ENCODE measurements at regions not wholly inside any gene's neighbourhood (a gene's known extent, or its start where the extent isn't known, plus 50 kb on each side); places are given as distances from the start of the nearest gene placed in this dataset.

DNA sequence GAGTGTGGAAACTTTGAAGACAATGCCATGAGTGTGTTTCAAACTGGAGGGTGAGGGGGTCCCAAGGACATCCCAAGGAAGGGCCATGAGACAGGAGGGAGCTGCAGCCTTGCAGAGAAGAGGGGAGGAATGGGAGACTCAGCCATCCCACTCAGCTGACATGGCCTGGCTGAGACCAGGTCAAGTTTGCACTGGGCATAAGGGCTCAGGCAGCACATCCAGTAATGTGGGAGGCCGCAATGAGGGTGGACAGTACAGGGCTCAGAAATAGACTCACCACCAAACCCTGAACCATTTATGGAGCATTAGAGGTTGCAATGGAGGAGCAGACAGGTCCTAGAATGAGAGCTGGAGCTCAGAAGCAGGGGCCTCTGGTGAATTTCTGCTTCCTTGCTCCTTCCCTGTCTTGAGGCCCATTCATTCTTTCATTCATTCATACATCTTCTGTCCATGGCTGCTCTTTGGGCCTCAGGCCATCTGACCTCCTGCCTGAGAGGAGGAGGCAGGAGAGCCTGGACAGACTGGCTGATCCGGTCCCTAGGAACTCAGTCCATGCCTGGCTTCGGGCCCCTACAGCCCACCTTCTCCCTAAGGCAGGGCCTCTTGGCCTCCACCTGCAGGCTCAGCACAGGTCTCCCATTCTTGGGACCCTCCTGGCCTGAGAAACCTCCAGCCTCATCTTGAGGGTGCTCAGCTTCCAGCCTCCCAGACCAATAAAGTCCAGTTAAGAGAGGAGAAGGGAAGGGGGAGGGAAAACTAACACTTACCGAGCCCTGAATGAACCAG is 70.5 kb upstream of the CDH5 start:
- peaks cover 16 to 32% (median 32%) of the 10 kb centered on the region in 3 donors for H3K27me3 Mint-ChIP-seq
- peaks cover 0 to 3% (median 0%) of the 10 kb centered on the region in 3 donors for H3K4me1 Mint-ChIP-seq
- no peaks in the 10 kb centered on the region for H3K36me3 Mint-ChIP-seq
- peaks cover 2 to 9% (median 6%) of the 10 kb centered on the region in 7 donors for H3K9me3 Mint-ChIP-seq
- ATAC-seq (ENCODE audit: low read depth in 2 of 2) (no peak), DNase-seq (no peak)
- H3K4me3 Mint-ChIP-seq: no peak overlapping the region
- no peak overlapping the region for H3K27ac Mint-ChIP-seq

DNA sequence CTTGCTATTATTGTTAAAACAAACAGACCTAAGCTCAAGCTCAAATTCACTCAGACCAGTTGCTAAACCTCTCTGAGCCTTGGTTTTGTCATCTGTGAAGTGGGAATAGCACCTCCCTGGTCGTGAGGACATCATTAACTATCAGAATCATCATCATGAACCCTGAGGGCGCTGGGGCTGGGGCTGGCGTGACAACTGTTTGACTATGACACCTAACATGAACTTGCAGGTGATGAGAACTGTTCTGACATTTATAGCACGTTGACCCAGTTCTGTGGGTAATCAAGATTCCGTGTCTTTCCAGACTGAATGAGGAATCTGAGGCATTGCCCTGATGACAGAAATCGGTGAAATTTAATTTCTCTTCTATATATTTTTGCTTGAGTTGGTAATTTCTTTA is 71.3 kb upstream of the CDH5 start:
- peaks cover 0 to 9% (median 3%) of the 10 kb centered on the region in 7 donors for H3K9me3 Mint-ChIP-seq
- H3K27ac Mint-ChIP-seq: no peak overlapping the region
- H3K27me3 Mint-ChIP-seq: peaks cover 16 to 27% (median 26%) of the 10 kb centered on the region in 3 donors
- H3K4me3 Mint-ChIP-seq: no peak overlapping the region
- H3K4me1 Mint-ChIP-seq: peaks cover 0 to 3% (median 0%) of the 10 kb centered on the region in 3 donors
- ATAC-seq (ENCODE audit: low read depth in 2 of 2) (no peak), DNase-seq (no peak)
- H3K36me3 Mint-ChIP-seq: no peaks in the 10 kb centered on the region

DNA sequence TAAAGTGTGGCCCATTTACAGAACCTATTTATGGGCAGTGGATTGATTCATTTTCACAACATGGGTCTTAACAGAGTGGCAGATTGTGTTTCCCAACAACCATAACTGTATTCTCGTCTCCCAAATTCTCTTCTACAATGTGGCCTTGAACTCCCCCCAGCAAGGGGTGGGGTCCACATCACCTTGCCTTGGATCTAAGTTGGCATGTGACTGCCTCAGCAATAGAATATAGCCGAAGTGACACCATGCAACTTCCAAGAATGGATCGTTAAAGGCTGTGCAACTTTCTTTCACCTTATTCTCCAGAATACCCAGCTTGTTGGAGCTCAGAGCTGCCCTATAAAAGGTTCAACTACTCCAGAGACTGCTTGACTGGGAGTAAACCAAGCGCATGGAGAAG is 72.0 kb upstream of the CDH5 start:
- Mint-ChIP-seq H3K36me3 (no peaks in the 10 kb centered on the region), H3K9me3 (peaks cover 0 to 9% (median 2%) of the 10 kb centered on the region in 7 donors), H3K27ac (no peak overlapping the region), H3K4me3 (no peak overlapping the region), H3K4me1 (peaks cover 0 to under 1% (median 0%) of the 10 kb centered on the region in 3 donors), H3K27me3 (peaks cover 16 to 26% (median 24%) of the 10 kb centered on the region in 3 donors)
- ATAC-seq (ENCODE audit: low read depth in 2 of 2): no peak
- DNase-seq: no peak

DNA sequence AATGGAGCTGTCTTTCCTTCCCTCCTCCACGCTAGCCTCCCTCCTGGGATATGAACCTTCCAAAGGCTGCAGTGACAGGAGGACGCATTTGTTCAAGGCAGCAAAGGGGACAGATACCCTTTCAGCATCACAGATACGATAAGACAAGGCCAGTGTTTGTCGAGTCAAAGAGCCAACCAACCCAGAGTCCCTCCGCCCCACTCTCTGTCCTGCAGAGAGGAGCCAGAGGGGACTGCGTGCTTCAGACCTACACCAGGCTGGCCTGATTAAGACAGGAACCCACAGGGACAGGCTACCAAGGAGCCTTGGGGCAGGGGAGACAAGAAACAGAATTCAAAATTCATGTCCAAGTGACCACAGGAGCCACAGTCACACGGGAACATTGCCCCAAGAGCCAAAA is 72.6 kb upstream of the CDH5 start:
- peaks cover 0 to 6% (median under 1%) of the 10 kb centered on the region in 7 donors for H3K9me3 Mint-ChIP-seq
- no peaks in the 10 kb centered on the region for H3K4me1 Mint-ChIP-seq
- no peak overlapping the region for H3K27ac Mint-ChIP-seq
- no peaks in the 10 kb centered on the region for H3K36me3 Mint-ChIP-seq
- ATAC-seq (ENCODE audit: low read depth in 2 of 2) (no peak), DNase-seq (no peak)
- peaks cover 10 to 26% (median 24%) of the 10 kb centered on the region in 3 donors for H3K27me3 Mint-ChIP-seq
- H3K4me3 Mint-ChIP-seq: no peak overlapping the region

DNA sequence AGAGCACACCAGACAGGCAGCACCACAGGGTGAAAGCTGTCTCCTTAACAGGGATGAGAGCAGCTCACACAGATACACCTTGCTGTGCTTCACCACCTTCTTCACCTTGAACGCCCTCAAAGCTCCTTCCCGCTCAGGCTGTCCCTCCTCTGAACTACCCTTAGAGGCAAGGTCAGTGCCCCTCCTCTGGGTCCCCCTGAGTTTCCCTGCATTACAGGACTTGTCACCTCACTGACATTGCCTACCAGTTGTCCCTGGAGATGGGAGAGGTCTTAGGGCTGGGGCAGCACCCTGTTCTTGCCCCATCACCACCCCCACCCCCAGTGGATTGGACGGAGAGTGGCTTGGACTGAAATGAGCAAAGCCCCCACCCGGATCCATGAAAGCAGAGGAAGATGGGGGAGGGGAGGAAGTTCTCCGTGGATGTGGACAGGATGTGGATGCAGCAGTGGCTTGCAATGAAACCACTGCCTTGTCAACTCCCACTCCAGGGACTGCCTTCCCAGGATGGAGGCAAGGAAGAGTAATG is 73.2 kb upstream of the CDH5 start:
- Mint-ChIP-seq H3K27ac (no peak overlapping the region), H3K36me3 (no peaks in the 10 kb centered on the region), H3K9me3 (peaks cover 0 to 6% (median 0%) of the 10 kb centered on the region in 7 donors), H3K27me3 (peaks cover 9 to 26% (median 24%) of the 10 kb centered on the region in 3 donors), H3K4me3 (no peak overlapping the region), H3K4me1 (no peaks in the 10 kb centered on the region)
- ATAC-seq (ENCODE audit: low read depth in 2 of 2) (no peak), DNase-seq (no peak)

DNA sequence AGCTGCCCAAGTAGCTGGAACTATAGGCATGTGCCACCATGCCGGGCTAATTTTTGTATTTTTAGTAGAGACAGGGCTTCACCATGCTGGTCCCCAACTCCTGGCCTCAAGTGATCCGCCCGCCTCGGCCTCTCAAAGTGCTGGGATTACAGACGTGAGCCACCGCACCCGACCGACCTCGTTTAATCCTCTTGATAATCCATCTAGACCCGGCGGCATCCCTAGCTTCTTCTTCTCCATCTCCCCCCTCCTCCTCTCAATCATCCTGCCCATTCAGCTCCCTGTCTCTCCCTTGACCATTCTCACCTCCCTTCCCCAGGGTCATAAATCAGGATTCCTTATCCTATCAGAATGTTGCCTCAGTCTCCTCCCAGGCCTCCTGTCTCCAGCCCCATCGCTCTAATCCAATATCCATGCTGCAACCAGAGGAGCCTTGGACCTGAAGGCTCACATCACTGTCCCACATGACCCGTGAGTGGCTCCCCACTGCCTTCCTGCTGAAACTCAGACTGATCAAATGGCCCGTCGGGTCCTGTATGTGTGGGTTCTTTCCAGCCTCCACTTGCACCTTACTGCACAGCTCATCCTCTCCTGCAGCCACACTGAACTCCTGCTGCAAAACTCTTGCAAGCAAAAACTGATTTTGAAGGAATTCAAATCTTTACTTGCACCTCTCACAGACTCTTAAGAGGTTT is 74.1 kb upstream of the CDH5 start:
- Mint-ChIP-seq H3K4me1 (no peaks in the 10 kb centered on the region), H3K4me3 (no peak overlapping the region), H3K9me3 (no peaks in the 10 kb centered on the region), H3K27me3 (peaks cover 9 to 26% (median 24%) of the 10 kb centered on the region in 3 donors), H3K36me3 (no peaks in the 10 kb centered on the region), H3K27ac (no peak overlapping the region)
- ATAC-seq (ENCODE audit: low read depth in 2 of 2): no peak
- DNase-seq: no peak

DNA sequence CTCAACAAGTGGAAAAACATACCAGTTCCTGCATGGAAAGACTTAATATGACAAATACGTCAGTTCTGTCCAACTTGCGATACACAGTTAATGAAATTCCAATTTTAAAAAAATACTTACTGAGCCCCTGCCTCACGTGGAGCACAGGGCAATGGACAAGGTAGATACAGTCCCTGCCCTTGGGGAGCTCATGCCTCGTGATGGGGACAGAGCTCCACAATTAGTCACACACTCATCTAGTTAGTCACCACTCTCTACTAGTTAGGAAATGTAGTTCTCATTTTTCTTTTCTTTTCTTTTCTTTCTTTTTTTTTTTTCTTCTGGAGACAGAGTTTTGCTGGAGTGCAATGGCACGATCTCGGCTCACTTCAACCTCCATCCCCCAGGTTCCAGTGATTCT is 74.7 kb upstream of the CDH5 start:
- DNase-seq (no peak), ATAC-seq (ENCODE audit: low read depth in 2 of 2) (no peak)
- Mint-ChIP-seq H3K36me3 (no peaks in the 10 kb centered on the region), H3K4me3 (no peak overlapping the region), H3K27me3 (peaks cover 9 to 26% (median 23%) of the 10 kb centered on the region in 3 donors), H3K4me1 (no peaks in the 10 kb centered on the region), H3K9me3 (no peaks in the 10 kb centered on the region), H3K27ac (no peak overlapping the region)

DNA sequence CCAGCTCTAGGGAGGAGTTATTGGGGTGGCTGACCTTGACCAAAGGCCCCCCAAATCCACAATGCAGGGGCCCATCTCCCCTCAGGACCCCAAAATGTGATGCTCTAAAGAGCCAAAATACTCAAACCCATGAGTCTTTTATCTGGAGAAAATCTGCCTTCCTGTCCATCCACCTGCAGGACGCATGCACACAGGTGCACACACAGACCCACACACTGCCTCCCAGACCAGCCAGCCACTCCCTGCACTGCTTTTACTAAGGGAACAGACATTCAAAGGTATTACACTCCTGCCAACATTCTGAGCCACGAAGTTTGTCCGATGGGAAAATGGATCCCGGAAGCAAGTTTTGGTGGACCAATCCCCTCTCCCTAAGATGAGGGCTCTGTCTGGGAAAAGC is 76.1 kb upstream of the CDH5 start:
- Mint-ChIP-seq H3K4me1 (no peaks in the 10 kb centered on the region), H3K27ac (no peak overlapping the region), H3K36me3 (no peaks in the 10 kb centered on the region), H3K9me3 (no peaks in the 10 kb centered on the region), H3K4me3 (no peak overlapping the region), H3K27me3 (peaks cover 9 to 20% (median 15%) of the 10 kb centered on the region in 3 donors)
- ATAC-seq (ENCODE audit: low read depth in 2 of 2): no peak
- no peak for DNase-seq

DNA sequence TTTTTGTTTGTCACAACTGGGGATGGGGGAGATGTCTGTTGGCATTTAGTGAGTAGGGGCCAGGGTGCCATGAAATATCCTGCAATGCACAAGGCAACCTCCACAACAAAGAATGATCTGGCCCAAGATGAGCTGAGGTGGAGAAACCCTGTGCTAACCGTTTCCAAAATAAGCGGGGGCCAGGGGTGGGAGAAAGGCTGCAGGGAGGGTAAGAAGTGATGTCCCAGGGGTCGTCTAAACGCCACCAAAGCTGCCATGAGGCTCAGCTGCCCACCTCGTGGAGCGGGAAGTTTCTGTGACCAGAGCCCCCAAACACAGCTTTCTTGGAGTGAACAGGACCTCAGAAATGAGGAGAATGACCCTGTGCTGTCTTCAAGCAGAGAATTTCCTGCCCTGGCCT is 76.5 kb upstream of the CDH5 start:
- Mint-ChIP-seq H3K4me3 (no peak overlapping the region), H3K9me3 (no peaks in the 10 kb centered on the region), H3K27ac (no peak overlapping the region), H3K27me3 (peaks cover 9 to 18% (median 14%) of the 10 kb centered on the region in 3 donors), H3K4me1 (no peaks in the 10 kb centered on the region), H3K36me3 (no peaks in the 10 kb centered on the region)
- ATAC-seq (ENCODE audit: low read depth in 2 of 2) (no peak), DNase-seq (no peak)

DNA sequence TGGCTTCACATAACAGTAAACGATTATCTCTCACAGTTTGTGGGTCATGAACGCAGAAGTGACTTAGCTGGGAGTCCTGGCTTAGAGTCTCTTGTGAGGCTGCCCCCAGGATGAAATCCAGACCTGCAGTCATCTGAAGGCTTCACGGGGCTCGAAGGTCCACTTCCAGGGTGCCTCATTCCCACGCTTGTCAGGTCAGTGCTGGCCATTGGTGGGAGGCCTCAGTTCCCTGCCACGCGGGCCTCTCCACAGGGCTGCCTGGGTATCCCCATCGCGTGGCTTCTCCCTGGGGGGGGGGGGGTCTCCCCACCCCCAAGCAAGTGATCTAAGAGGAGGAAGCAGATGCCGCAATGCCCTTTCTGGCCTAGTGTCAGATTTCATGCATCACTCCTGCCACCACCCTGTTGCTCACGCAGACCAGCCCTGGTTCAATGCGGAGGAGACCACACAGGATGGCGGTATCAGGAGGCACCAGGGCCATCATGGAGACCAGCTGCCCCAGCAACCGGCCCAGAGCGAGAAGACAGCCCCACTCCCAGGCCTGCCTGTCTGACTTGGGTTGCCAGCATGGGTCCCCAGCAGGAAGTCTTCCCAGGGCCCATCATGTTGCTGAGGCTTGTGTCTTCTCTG is 77.3 kb upstream of the CDH5 start:
- DNase-seq: no peak
- H3K36me3 Mint-ChIP-seq: no peaks in the 10 kb centered on the region
- no peaks in the 10 kb centered on the region for H3K9me3 Mint-ChIP-seq

DNA sequence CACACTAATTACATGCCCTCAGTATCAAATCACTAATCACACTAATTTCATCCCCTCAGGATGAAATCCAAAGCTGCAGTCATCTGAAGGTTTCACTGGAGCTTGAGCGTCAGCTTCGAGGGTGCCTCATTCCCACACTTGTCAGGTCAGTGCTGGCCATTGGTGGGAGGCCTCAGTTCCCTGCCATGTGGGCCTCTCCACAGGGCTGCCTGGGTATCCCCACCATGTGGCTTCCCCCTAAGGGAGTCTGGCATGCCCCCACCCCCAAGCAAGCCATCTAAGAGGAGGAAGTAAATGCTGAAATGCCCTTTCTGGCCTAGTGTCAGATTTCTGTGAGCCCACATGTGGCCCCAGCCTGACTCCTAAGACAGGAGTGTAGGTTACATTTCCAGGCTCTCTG is 78.6 kb upstream of the CDH5 start:
- Mint-ChIP-seq H3K4me3 (no peak overlapping the region), H3K4me1 (no peaks in the 10 kb centered on the region), H3K27me3 (peaks cover 4 to 10% (median 7%) of the 10 kb centered on the region in 3 donors), H3K36me3 (no peaks in the 10 kb centered on the region), H3K27ac (no peak overlapping the region), H3K9me3 (no peaks in the 10 kb centered on the region)
- ATAC-seq (ENCODE audit: low read depth in 2 of 2) (no peak), DNase-seq (no peak)

More for the DNA sequence above, 77.3 kb upstream of the CDH5 start:
- H3K27me3 Mint-ChIP-seq: peaks cover 9 to 18% (median 14%) of the 10 kb centered on the region in 3 donors
- no peak for ATAC-seq (ENCODE audit: low read depth in 2 of 2)
- no peak overlapping the region for H3K4me3 Mint-ChIP-seq
- H3K27ac Mint-ChIP-seq: no peak overlapping the region
- no peaks in the 10 kb centered on the region for H3K4me1 Mint-ChIP-seq

DNA sequence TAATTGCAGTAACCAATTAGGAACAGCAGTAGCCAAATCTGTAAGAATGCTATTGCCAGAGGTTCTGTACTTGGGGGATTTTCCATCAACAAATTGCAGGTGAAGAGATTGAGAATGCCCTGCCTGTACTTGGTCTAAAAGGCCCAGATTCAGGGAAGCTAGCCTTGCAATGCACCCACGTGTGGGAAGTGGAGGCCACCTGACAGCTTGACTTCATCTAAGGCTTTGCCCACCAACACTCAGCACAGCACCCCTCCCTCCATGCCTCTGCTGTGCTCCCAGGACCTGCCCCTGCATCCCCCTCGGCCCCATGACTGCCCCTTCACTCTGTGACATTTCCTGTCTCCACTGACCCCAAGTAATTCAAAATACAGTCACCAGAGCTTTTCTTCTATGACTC is 79.1 kb upstream of the CDH5 start:
- no peak for ATAC-seq (ENCODE audit: low read depth in 2 of 2)
- no peaks in the 10 kb centered on the region for H3K9me3 Mint-ChIP-seq
- no peak for DNase-seq
- H3K27me3 Mint-ChIP-seq: peaks cover 2 to 8% (median 5%) of the 10 kb centered on the region in 3 donors
- no peaks in the 10 kb centered on the region for H3K36me3 Mint-ChIP-seq
- no peak overlapping the region for H3K27ac Mint-ChIP-seq
- H3K4me3 Mint-ChIP-seq: no peak overlapping the region
- no peaks in the 10 kb centered on the region for H3K4me1 Mint-ChIP-seq

DNA sequence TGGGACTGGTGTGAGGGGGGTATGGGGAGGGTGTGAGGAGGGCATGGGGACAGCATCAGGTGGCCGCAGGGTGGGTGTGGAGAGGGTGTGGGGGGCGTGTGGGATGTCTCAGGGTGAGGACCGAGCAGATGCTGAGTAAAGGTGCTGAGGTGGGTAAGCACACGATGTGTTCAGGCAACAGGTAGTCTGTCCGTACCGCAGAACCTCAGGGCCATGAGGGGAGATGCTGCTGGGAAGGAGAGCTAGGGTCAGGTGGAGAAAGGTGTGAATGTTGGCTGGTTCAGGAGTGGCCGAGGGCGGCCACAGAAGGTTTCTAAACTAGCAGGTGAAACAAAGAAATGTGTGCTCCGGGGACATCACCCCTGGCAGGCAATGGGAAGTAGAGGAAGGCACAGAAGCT is 80.0 kb upstream of the CDH5 start:
- DNase-seq (no peak), ATAC-seq (ENCODE audit: low read depth in 2 of 2) (no peak)
- Mint-ChIP-seq H3K36me3 (no peaks in the 10 kb centered on the region), H3K27ac (no peak overlapping the region), H3K9me3 (no peaks in the 10 kb centered on the region), H3K27me3 (peaks cover 2 to 10% (median 3%) of the 10 kb centered on the region in 3 donors), H3K4me1 (no peaks in the 10 kb centered on the region), H3K4me3 (no peak overlapping the region)

Data from naive B cell (primary cell).